Chondrocyte (in vitro differentiated cells): ENCODE measurements at regions not wholly inside any gene's neighbourhood (a gene's known extent, or its start where the extent isn't known, plus 50 kb on each side); places are given as distances from the start of the nearest gene placed in this dataset.

Source experiments
- DNase-seq: peaks from one replicate; pipeline ENCODE4 v3.0.0; 2021; ENCODE audit warnings: mixed read lengths, low spot score
- H3K27ac Mint-ChIP-seq: one replicate; pipeline ENCODE4 v1.8.0; 2021; ENCODE audit warnings: mild to moderate bottlenecking, moderate library complexity, mixed read lengths; ENCODE audit not compliant: unreplicated experiment
- H3K27me3 Mint-ChIP-seq: 2 replicates; pipeline ENCODE4 v1.8.0; 2021; ENCODE audit warnings: low read depth, mixed read lengths
- H3K36me3 Mint-ChIP-seq: 2 replicates; pipeline ENCODE4 v1.8.0; 2021; ENCODE audit warnings: low read depth, mixed read lengths
- H3K4me1 Mint-ChIP-seq: 2 replicates; pipeline ENCODE4 v1.8.0; 2021; ENCODE audit warnings: low read depth, mild to moderate bottlenecking, mixed read lengths
- H3K4me3 Mint-ChIP-seq: one replicate; pipeline ENCODE4 v1.8.0; 2021; ENCODE audit warnings: mild to moderate bottlenecking, moderate library complexity, mixed read lengths; ENCODE audit not compliant: unreplicated experiment
- H3K9me3 Mint-ChIP-seq: 2 replicates; pipeline ENCODE4 v1.8.0; 2021; ENCODE audit warnings: low read depth, mixed read lengths
- CTCF ChIP-seq: fragments of 200-600 bp; sonication (generic); IDR thresholded peaks from 2 replicates; pipeline ENCODE4 v1.5.0; 2021; ENCODE audit warnings: antibody characterized with exemption, mild to moderate bottlenecking, moderate library complexity

DNA sequence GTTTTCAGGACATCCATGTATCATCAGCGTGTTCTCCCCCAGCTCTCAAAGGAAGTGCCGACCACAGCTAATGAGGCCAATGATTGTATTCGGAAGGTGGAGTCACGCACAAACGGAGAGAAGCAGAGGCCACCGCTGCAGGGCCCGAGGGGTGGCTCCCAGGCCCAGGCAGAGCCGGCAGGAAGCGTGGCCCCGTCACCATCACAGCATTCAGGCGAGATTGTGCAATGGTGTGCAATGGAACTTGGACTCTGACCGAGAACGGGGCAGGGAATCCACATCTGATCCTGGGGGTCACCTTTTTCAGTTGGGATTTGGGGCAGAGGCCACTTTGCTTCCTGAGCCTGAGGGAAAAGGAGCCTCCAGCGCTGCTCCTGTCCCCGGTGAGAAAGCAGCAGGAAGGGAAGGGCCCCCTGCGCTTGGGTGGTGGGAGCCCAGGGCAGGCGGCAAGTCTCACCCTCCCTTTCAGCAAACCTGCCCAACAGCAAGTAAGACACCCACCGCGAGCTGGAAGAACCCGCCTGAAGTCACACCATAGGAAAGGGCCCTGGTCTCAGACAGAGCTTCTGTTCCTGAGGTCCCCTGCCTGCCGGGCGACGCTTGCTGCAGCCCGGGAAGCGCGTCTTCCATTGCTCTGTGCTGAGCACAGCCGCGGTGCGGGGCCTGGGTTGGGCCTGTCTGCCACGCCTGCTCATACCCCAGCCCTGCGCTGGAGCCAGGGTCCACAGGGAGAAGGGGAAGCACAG is 1430.7 kb downstream of the BRD1 start:
- no peaks in the 10 kb centered on the region for H3K4me1 Mint-ChIP-seq
- H3K4me3 Mint-ChIP-seq = no peak overlapping the region
- peaks cover 17% of the 10 kb centered on the region for H3K27me3 Mint-ChIP-seq
- TF ChIP-seq CTCF = no peak
- no peaks in the 10 kb centered on the region for H3K9me3 Mint-ChIP-seq
- no peak for DNase-seq
- no peak overlapping the region for H3K27ac Mint-ChIP-seq
- H3K36me3 Mint-ChIP-seq = peaks cover 2% of the 10 kb centered on the region

GRCh38 chr22:48396091-48396784 is 1431.4 kb downstream of the BRD1 start:
- Mint-ChIP-seq H3K36me3 (peaks cover 2% of the 10 kb centered on the region), H3K4me3 (no peak overlapping the region), H3K27me3 (peaks cover 21% of the 10 kb centered on the region), H3K9me3 (no peaks in the 10 kb centered on the region), H3K4me1 (no peaks in the 10 kb centered on the region), H3K27ac (no peak overlapping the region)
- DNase-seq = no peak
- no peak for TF ChIP-seq CTCF

- Mint-ChIP-seq H3K27me3 (peaks cover 28% of the 10 kb centered on the region), H3K9me3 (no peaks in the 10 kb centered on the region), H3K4me1 (no peaks in the 10 kb centered on the region), H3K27ac (no peak overlapping the region), H3K36me3 (peaks cover 2% of the 10 kb centered on the region), H3K4me3 (no peak overlapping the region)
- DNase-seq = no peak
- no peak for TF ChIP-seq CTCF
Observed at GRCh38 chr22:48395201-48395600, 1432.5 kb downstream of the BRD1 start.

DNA sequence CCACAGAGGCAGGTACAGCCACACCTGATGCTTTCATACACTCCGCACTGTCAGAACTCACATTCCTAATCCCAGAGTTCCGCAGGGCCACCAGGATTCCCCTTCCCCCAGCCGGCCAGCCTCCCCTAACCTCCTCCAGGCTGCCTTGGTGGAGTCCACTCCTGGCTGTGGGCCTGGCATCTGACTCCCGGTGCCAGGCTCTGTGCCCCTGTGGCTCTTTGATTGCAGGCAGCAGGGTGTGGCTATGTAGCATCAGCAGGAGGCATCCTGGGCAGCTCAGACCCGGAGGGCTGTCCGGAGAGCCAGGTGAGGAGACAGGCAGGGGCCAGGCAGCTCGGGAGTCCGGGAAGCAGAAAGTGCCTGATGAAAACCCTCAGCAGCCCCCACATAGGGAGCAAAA is 1432.9 kb downstream of the BRD1 start:
- H3K4me3 Mint-ChIP-seq = no peak overlapping the region
- no peaks in the 10 kb centered on the region for H3K9me3 Mint-ChIP-seq
- H3K27me3 Mint-ChIP-seq = peaks cover 32% of the 10 kb centered on the region
- TF ChIP-seq CTCF = no peak
- no peak overlapping the region for H3K27ac Mint-ChIP-seq
- DNase-seq = no peak
- H3K36me3 Mint-ChIP-seq = peaks cover 2% of the 10 kb centered on the region
- H3K4me1 Mint-ChIP-seq = no peaks in the 10 kb centered on the region

DNA sequence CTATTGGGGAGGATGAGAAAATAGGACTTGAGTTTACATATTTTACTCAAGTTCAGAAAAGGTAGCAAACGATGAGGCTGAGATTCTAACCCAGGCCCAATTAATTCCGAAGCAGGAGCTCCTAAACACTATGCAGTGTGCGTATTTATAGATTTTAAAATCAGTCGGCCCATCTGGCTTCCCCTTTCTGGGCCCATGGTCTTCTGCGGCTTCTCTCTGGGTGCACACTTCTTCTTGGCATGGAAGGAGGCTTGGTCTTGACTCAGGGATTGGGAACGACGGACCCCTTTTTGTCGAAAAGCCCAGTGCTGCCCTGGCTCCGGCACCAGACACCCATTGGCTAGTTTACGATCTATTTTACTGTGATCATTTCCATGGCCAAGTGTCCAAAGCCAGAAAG is 1433.8 kb downstream of the BRD1 start:
- no peak for DNase-seq
- Mint-ChIP-seq H3K27me3 (peaks cover 38% of the 10 kb centered on the region), H3K27ac (no peak overlapping the region), H3K36me3 (peaks cover 2% of the 10 kb centered on the region), H3K9me3 (no peaks in the 10 kb centered on the region), H3K4me1 (no peaks in the 10 kb centered on the region), H3K4me3 (no peak overlapping the region)
- TF ChIP-seq CTCF = no peak
